ENCODE measurements at regions not wholly inside any gene's neighbourhood (a gene's known extent, or its start where the extent isn't known, plus 50 kb on each side); places are given as distances from the start of the nearest gene placed in this dataset.

DNA sequence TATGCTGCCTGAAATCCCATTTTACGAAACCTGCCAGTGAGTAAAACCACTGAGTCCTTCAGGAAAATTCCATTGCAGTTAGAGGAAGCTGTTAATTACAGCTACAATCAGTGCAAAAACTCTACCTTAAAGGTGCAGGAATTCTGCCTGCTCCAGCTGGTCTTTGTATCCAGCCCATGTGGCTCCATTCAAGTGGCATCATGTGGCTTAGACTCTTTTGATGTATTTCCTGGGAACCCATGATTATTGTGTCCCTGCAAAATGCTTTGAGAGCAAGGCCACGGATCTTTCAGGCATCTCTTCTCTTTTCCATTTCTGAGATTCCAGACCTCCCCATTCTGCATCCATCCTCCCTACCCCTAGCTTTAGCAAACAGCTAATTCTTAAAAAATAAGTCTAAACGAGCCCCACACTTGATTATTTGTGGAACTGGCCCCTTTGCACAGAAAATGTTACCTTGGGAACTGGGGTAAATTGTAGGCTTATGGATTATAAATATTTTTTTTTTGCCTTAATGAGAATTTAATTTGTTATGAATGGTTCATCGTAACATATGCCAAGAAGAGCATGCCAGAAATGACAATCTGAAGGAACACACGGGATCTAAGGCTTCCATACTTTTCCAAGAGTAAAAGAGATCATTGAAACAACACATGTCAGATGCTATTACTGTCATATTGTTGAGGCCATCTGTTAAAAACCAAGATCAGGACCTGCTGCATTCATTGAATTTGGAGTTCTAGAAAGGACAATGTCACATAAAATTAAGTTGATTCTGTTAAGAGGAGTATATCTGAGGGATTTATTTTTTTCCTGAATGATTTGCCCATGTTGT, 144.6 kb downstream of the TPH2 start:
- H3K4me1 ChIP-seq: no peaks in the 10 kb centered on the region
- no peaks in the 10 kb centered on the region for H3K36me3 ChIP-seq
- H3K4me2 ChIP-seq: no peak overlapping the region
- no peaks in the 10 kb centered on the region for H4K20me1 ChIP-seq
- H3K27me3 ChIP-seq: no peaks in the 10 kb centered on the region
- H3K4me3 ChIP-seq: no peak overlapping the region
- TF ChIP-seq Cebpa-rat (IDR thresholded peaks at IDR 0.05): no peak
- no peaks in the 10 kb centered on the region for H3K9me3 ChIP-seq
- no peak overlapping the region for H3K9ac ChIP-seq
- H3K27ac ChIP-seq: no peak overlapping the region

DNA sequence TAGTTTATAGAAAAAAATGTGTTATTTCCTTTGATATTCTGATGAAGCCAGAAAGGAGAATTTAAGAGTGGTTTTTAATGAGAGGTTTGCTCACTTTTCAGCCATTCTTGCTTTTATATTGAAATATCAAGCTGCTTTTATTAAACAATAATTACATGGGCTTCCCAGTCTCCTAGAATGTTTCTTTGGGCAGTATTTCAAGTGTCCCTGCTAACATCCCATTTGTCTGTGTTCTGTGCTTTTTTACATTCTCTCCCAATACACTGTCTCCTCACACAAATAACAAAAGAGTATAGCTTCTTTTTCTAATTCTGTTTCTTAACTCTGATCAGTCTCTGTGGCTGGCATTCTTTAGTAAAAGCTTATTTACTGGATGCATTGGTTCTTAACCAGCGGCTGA, 145.4 kb downstream of the TPH2 start:
- Histone ChIP-seq H3K4me2 (no peak overlapping the region), H4K20me1 (no peaks in the 10 kb centered on the region), H3K9me3 (no peaks in the 10 kb centered on the region), H3K4me1 (no peaks in the 10 kb centered on the region), H3K4me3 (no peak overlapping the region), H3K27ac (no peak overlapping the region), H3K27me3 (no peaks in the 10 kb centered on the region), H3K9ac (no peak overlapping the region), H3K36me3 (no peaks in the 10 kb centered on the region)
- TF ChIP-seq Cebpa-rat (IDR thresholded peaks at IDR 0.05): no peak

DNA sequence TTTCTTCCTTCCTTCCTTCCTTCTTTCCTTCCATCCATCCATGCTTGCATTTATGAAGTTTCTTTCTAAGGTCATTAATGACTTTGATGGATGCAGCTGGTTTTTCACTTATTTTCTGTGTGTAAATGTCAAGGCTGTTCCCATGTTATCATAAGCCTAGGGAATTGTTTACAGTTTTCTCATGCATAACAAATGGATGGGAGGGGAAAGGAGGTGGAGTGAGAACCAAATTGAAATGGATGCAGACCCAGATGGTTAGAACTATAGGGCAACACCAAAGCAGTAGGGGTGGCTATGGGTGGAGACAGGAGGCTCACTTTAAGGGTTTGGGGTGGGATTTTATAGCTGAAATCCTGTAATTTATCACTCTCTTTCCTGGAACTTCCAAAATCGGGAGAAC, 146.2 kb downstream of the TPH2 start:
- no peaks in the 10 kb centered on the region for H3K27me3 ChIP-seq
- no peaks in the 10 kb centered on the region for H3K36me3 ChIP-seq
- H4K20me1 ChIP-seq: no peaks in the 10 kb centered on the region

DNA sequence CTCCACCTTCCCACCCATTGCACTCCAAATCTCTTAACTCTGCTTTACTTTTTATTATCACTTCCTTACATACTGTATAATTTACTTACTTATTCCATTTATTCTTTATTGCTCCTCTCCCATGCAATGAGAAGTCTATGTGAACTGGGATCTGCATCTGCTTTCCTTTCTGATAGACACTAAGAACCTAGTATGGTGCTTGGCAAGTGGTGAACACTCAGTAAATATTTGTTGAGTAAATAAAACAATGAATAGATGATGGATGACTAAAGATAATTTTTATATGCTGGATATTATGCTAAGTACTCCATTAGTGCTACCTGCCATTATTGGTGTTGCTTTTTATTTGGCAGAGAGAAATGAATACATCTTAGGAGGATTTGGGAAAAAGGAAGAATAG, 151.0 kb downstream of the TPH2 start:
- Histone ChIP-seq H3K4me1 (no peaks in the 10 kb centered on the region), H3K9me3 (peaks cover 17% of the 10 kb centered on the region), H3K4me2 (no peak overlapping the region), H3K36me3 (no peaks in the 10 kb centered on the region), H3K4me3 (no peak overlapping the region), H3K9ac (no peak overlapping the region), H3K27me3 (no peaks in the 10 kb centered on the region), H3K27ac (no peak overlapping the region), H4K20me1 (no peaks in the 10 kb centered on the region)
- TF ChIP-seq Cebpa-rat (IDR thresholded peaks at IDR 0.05): no peak

More for the DNA sequence above, 146.2 kb downstream of the TPH2 start:
- no peak for TF ChIP-seq Cebpa-rat (IDR thresholded peaks at IDR 0.05)
- no peak overlapping the region for H3K4me3 ChIP-seq
- no peaks in the 10 kb centered on the region for H3K9me3 ChIP-seq
- no peak overlapping the region for H3K27ac ChIP-seq
- no peak overlapping the region for H3K4me2 ChIP-seq
- no peaks in the 10 kb centered on the region for H3K4me1 ChIP-seq
- H3K9ac ChIP-seq: no peak overlapping the region

DNA sequence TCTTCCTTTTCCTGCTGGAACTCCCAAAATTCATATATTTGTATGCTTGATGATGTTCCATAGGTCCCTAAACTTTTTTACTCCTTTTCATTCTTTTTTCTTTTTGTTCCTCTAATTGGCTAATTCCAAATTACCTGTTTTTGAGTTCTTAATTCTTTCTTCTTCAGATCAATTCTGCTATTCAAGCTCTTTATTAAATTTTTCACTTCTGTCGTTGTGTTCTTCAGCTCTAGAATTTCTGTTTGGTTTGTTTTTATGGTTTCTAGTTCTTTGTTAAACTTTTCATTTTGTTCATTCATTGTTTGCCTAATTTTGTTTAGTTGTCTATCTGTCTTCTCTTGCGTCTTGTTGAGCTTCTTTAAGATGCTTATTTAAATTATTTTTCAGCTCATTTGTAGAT, 154.8 kb downstream of the TPH2 start:
- H3K36me3 ChIP-seq: no peaks in the 10 kb centered on the region
- no peak overlapping the region for H3K4me3 ChIP-seq
- H3K9me3 ChIP-seq: peaks cover 18% of the 10 kb centered on the region
- no peaks in the 10 kb centered on the region for H3K4me1 ChIP-seq
- H3K27me3 ChIP-seq: no peaks in the 10 kb centered on the region
- no peak overlapping the region for H3K27ac ChIP-seq
- no peak for TF ChIP-seq Cebpa-rat (IDR thresholded peaks at IDR 0.05)
- no peak overlapping the region for H3K9ac ChIP-seq
- no peaks in the 10 kb centered on the region for H4K20me1 ChIP-seq
- H3K4me2 ChIP-seq: no peak overlapping the region

DNA sequence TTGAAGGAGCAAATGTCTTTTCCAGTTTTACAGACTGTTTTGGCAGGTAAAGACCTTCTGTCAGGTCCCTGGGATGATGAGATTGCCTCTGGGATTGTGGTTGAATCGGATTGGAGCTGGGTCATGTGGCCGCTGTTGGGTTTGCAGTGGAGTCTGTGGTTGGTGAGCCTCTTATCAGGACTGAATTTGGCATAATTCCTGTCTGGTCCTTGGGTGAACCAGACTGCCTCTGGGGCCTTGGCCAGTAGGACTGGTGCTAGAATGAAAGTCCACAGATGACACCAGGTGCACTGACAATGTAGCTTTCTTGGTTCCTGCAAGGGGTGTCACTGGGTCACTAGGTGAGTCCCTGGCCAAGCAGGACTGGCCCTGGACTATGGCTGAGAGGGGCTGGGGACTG, 155.3 kb downstream of the TPH2 start:
- Histone ChIP-seq H3K9ac (no peak overlapping the region), H3K27me3 (no peaks in the 10 kb centered on the region), H3K4me1 (no peaks in the 10 kb centered on the region), H3K9me3 (peaks cover 18% of the 10 kb centered on the region), H3K4me2 (no peak overlapping the region), H3K36me3 (no peaks in the 10 kb centered on the region), H3K27ac (no peak overlapping the region), H4K20me1 (no peaks in the 10 kb centered on the region), H3K4me3 (no peak overlapping the region)
- TF ChIP-seq Cebpa-rat (IDR thresholded peaks at IDR 0.05): no peak

DNA sequence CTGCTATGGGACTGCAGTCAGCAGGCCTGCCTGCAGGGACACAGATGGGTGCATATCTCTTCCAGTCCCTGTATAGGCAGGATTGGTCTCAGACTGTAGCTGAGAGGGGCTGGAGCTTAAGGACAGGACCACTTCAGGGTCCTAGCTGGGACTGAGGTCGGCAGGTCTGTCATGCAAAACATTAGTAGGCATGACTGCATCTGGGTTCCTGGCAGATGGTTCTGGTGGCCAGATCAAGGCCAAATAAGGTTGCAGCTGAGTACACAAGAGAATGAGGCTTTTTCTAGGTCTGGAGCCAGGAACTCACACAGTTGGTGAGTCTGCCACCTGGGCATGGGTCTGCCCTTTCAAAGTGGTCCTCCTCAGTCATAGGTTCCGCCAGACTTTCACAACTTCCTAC, 155.8 kb downstream of the TPH2 start:
- no peak overlapping the region for H3K9ac ChIP-seq
- H3K27me3 ChIP-seq: no peaks in the 10 kb centered on the region
- H3K9me3 ChIP-seq: peaks cover 18% of the 10 kb centered on the region
- H3K27ac ChIP-seq: no peak overlapping the region
- H4K20me1 ChIP-seq: no peaks in the 10 kb centered on the region
- no peaks in the 10 kb centered on the region for H3K36me3 ChIP-seq
- H3K4me3 ChIP-seq: no peak overlapping the region
- no peaks in the 10 kb centered on the region for H3K4me1 ChIP-seq
- no peak for TF ChIP-seq Cebpa-rat (IDR thresholded peaks at IDR 0.05)
- H3K4me2 ChIP-seq: no peak overlapping the region

DNA sequence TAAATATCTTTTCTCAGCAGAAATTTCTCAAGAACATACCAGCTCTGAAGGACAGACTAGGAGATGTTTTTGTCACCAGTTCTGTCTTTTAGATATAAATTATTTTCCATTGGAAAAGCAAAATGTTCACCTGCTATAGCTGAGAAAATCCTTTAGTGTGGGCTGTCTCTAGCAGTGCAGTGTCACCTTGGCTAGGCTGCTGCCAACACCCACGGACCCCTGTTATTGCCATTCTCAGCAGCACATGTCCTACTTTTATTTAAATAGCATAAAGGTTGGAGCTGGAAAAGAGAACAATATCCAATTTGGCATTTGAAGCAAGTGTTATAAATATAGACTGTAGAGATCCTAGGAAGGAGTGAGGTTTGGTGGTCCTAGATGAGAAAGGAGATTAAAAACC, 156.4 kb downstream of the TPH2 start:
- Histone ChIP-seq H3K9me3 (peaks cover 18% of the 10 kb centered on the region), H3K27me3 (no peaks in the 10 kb centered on the region), H3K9ac (no peak overlapping the region), H3K36me3 (no peaks in the 10 kb centered on the region), H3K4me3 (no peak overlapping the region), H4K20me1 (no peaks in the 10 kb centered on the region), H3K27ac (no peak overlapping the region), H3K4me1 (no peaks in the 10 kb centered on the region), H3K4me2 (no peak overlapping the region)
- no peak for TF ChIP-seq Cebpa-rat (IDR thresholded peaks at IDR 0.05)

DNA sequence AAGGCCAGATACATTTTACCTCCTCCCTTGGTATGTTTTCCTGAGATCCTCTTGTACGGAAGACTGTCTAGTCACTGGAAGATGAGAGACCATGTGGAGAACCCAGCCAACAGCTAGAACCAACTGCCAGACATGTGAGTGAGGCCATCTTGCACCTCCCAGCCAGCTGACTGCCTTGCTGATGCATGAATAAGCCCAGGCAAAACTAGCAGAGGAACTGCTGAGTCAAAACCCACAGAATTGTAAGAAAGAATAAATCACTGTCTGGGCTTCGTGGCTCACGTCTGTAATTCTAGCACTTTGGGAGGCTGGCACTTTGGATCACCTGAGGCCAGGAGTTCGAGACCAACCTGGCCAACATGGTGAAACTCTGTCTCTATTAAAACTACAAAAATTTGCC, 160.0 kb downstream of the TPH2 start:
- Histone ChIP-seq H3K9ac (no peak overlapping the region), H3K4me1 (no peaks in the 10 kb centered on the region), H3K36me3 (no peaks in the 10 kb centered on the region), H3K27me3 (no peaks in the 10 kb centered on the region), H4K20me1 (no peaks in the 10 kb centered on the region), H3K4me2 (no peak overlapping the region), H3K4me3 (no peak overlapping the region), H3K27ac (no peak overlapping the region), H3K9me3 (peaks cover 11% of the 10 kb centered on the region)
- no peak for TF ChIP-seq Cebpa-rat (IDR thresholded peaks at IDR 0.05)

DNA sequence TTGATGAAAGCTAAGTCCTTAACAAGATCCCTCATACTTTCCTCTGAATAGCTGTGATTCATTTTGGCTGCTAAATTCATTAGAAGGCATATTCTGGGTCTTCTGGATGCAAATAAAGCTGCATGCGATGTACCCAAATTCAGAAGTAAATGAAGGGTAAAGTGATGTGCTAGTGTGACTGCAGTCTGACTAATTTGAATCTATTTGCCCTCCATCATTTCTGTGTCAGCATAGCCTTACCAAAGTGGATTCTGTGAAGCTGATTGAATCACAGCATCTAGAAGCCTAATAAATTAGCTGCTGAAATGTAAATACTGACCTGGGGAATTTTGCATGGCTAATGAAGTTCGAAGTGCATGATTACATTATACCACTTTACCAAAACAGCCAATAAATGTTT, 162.2 kb downstream of the TPH2 start:
- Histone ChIP-seq H3K27me3 (no peaks in the 10 kb centered on the region), H3K9ac (no peak overlapping the region), H3K9me3 (no peaks in the 10 kb centered on the region), H4K20me1 (no peaks in the 10 kb centered on the region), H3K36me3 (no peaks in the 10 kb centered on the region), H3K4me2 (no peak overlapping the region), H3K27ac (no peak overlapping the region), H3K4me3 (no peak overlapping the region), H3K4me1 (no peaks in the 10 kb centered on the region)
- no peak for TF ChIP-seq Cebpa-rat (IDR thresholded peaks at IDR 0.05)

DNA sequence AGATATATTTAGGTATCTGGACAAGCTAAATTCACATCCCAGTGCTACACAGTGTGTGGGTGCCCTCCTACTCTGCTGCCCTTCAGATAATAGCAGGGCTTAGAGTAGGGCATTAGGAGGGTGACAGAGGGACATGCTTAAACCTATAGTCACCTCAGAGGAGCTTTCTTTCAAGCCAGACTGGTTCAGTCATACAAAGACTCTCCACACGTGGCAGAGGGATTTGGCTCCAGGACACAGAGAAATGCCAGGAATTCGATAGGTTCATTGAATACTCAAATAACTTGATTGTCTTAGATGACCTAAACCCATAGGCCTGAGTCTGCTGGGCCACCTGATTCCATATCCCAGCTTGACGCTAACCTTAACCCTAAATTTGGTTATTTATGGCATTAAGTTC, 163.5 kb downstream of the TPH2 start:
- Histone ChIP-seq H3K27ac (no peak overlapping the region), H3K4me3 (no peak overlapping the region), H3K9me3 (no peaks in the 10 kb centered on the region), H3K36me3 (no peaks in the 10 kb centered on the region), H3K27me3 (no peaks in the 10 kb centered on the region), H3K9ac (no peak overlapping the region), H4K20me1 (no peaks in the 10 kb centered on the region), H3K4me1 (no peaks in the 10 kb centered on the region), H3K4me2 (no peak overlapping the region)
- TF ChIP-seq Cebpa-rat (IDR thresholded peaks at IDR 0.05): no peak
